SK-N-SH treated with all-trans-retinoic acid at 6 μM for 48 hours (cell line): ENCODE measurements at regions not wholly inside any gene's neighbourhood (a gene's known extent, or its start where the extent isn't known, plus 50 kb on each side); places are given as distances from the start of the nearest gene placed in this dataset.

Experiments
- ARNTL ChIP-seq: fragments of 450-650 bp; formaldehyde crosslinking; IDR thresholded peaks from 2 replicates; pipeline ENCODE4 v1.5.0; 2020; ENCODE audit warnings: low read depth, mild to moderate bottlenecking, moderate library complexity, borderline replicate concordance
- CSDC2 ChIP-seq: fragments of 250-450 bp; sonication (Bioruptor Pico); IDR thresholded peaks from 2 replicates; pipeline ENCODE4 v1.5.0; 2020; ENCODE audit warnings: mild to moderate bottlenecking, moderate library complexity
- ESRRG ChIP-seq: fragments of 250-450 bp; sonication (Bioruptor Pico); IDR thresholded peaks from 2 replicates; pipeline ENCODE4 v1.6.1; 2021; ENCODE audit warnings: mild to moderate bottlenecking
- GLIS3 ChIP-seq: fragments of 250-450 bp; sonication (Bioruptor Pico); IDR thresholded peaks from 2 replicates; pipeline ENCODE4 v1.5.0; 2020; ENCODE audit warnings: mild to moderate bottlenecking, moderate library complexity
- OSR1 ChIP-seq: fragments of 250-450 bp; sonication (Bioruptor Pico); IDR thresholded peaks from 2 replicates; pipeline ENCODE4 v1.8.0; 2022; ENCODE audit warnings: moderate library complexity, mild to moderate bottlenecking, inconsistent platforms
- ZC3H10 ChIP-seq: fragments of 250-450 bp; sonication (Bioruptor Pico); IDR thresholded peaks from 2 replicates; pipeline ENCODE4 v1.5.1; 2021; ENCODE audit warnings: mild to moderate bottlenecking, moderate library complexity
- ZFP30 ChIP-seq: fragments of 450-650 bp; formaldehyde crosslinking; IDR thresholded peaks from 2 replicates; pipeline ENCODE4 v1.5.0; 2022; ENCODE audit warnings: mild to moderate bottlenecking, moderate library complexity
- TF ChIP-seq, protein P1 (sequence below): fragments of 250-450 bp; sonication (Bioruptor Pico); IDR thresholded peaks from 2 replicates; pipeline ENCODE4 v1.8.0; 2021; ENCODE audit warnings: low read depth, mild to moderate bottlenecking, moderate library complexity, borderline replicate concordance
- TF ChIP-seq, protein P2 (sequence below): fragments of 250-450 bp; sonication (Bioruptor Pico); IDR thresholded peaks from 2 replicates; pipeline ENCODE4 v1.5.1; 2021; ENCODE audit warnings: mild to moderate bottlenecking, moderate library complexity
- TF ChIP-seq, protein P3 (sequence below): fragments of 250-450 bp; sonication (Bioruptor Pico); IDR thresholded peaks from 2 replicates; pipeline ENCODE4 v1.5.1; 2020; ENCODE audit warnings: low read depth, mild to moderate bottlenecking, moderate library complexity
- TF ChIP-seq, protein P4 (sequence below): fragments of 250-450 bp; sonication (Bioruptor Pico); IDR thresholded peaks from 2 replicates; pipeline ENCODE4 v1.5.0; 2020; ENCODE audit warnings: mild to moderate bottlenecking, moderate library complexity
- TF ChIP-seq, protein P5 (sequence below): fragments of 250-450 bp; sonication (Bioruptor Pico); IDR thresholded peaks from 2 replicates; pipeline ENCODE4 v1.8.0; 2020; ENCODE audit warnings: mild to moderate bottlenecking, moderate library complexity, borderline replicate concordance

DNA sequence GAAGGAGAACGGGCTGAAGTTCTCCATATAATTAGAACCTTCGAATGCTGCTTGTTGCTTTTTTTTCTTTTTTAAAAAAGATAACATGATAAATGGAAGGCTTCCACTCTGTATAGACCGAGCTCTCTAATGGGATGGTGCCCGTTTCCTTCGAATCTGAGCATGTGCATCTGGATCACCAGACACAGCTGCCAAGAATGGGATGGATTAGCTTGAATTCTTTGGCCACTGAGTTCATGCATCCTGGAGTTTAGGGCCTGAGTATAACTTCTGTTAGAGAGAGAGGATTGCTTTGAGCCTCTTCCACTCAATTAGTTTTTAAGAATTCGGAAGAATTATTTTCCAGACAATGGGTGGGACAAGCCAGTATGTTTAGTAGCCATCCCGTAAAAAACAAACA lies 93.7 kb upstream of the GDNF start:
- TF ChIP-seq, protein P1, sequence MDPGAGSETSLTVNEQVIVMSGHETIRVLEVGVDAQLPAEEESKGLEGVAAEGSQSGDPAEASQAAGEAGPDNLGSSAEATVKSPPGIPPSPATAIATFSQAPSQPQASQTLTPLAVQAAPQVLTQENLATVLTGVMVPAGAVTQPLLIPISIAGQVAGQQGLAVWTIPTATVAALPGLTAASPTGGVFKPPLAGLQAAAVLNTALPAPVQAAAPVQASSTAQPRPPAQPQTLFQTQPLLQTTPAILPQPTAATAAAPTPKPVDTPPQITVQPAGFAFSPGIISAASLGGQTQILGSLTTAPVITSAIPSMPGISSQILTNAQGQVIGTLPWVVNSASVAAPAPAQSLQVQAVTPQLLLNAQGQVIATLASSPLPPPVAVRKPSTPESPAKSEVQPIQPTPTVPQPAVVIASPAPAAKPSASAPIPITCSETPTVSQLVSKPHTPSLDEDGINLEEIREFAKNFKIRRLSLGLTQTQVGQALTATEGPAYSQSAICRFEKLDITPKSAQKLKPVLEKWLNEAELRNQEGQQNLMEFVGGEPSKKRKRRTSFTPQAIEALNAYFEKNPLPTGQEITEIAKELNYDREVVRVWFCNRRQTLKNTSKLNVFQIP (CRISPR knock-in tag): no peak
- TF ChIP-seq, protein P2, sequence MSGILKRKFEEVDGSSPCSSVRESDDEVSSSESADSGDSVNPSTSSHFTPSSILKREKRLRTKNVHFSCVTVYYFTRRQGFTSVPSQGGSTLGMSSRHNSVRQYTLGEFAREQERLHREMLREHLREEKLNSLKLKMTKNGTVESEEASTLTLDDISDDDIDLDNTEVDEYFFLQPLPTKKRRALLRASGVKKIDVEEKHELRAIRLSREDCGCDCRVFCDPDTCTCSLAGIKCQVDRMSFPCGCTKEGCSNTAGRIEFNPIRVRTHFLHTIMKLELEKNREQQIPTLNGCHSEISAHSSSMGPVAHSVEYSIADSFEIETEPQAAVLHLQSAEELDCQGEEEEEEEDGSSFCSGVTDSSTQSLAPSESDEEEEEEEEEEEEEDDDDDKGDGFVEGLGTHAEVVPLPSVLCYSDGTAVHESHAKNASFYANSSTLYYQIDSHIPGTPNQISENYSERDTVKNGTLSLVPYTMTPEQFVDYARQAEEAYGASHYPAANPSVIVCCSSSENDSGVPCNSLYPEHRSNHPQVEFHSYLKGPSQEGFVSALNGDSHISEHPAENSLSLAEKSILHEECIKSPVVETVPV: no peak
- TF ChIP-seq CSDC2 (no peak), ESRRG (CRISPR knock-in tag) (no peak), ZC3H10 (CRISPR knock-in tag) (no peak), GLIS3 (CRISPR knock-in tag) (no peak), OSR1 (CRISPR knock-in tag) (no peak), ZFP30 (CRISPR knock-in tag) (no peak), ARNTL (no peak)
- TF ChIP-seq, protein P3, sequence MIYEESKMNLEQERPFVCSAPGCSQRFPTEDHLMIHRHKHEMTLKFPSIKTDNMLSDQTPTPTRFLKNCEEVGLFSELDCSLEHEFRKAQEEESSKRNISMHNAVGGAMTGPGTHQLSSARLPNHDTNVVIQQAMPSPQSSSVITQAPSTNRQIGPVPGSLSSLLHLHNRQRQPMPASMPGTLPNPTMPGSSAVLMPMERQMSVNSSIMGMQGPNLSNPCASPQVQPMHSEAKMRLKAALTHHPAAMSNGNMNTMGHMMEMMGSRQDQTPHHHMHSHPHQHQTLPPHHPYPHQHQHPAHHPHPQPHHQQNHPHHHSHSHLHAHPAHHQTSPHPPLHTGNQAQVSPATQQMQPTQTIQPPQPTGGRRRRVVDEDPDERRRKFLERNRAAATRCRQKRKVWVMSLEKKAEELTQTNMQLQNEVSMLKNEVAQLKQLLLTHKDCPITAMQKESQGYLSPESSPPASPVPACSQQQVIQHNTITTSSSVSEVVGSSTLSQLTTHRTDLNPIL (CRISPR knock-in tag): no peak
- TF ChIP-seq, protein P4, sequence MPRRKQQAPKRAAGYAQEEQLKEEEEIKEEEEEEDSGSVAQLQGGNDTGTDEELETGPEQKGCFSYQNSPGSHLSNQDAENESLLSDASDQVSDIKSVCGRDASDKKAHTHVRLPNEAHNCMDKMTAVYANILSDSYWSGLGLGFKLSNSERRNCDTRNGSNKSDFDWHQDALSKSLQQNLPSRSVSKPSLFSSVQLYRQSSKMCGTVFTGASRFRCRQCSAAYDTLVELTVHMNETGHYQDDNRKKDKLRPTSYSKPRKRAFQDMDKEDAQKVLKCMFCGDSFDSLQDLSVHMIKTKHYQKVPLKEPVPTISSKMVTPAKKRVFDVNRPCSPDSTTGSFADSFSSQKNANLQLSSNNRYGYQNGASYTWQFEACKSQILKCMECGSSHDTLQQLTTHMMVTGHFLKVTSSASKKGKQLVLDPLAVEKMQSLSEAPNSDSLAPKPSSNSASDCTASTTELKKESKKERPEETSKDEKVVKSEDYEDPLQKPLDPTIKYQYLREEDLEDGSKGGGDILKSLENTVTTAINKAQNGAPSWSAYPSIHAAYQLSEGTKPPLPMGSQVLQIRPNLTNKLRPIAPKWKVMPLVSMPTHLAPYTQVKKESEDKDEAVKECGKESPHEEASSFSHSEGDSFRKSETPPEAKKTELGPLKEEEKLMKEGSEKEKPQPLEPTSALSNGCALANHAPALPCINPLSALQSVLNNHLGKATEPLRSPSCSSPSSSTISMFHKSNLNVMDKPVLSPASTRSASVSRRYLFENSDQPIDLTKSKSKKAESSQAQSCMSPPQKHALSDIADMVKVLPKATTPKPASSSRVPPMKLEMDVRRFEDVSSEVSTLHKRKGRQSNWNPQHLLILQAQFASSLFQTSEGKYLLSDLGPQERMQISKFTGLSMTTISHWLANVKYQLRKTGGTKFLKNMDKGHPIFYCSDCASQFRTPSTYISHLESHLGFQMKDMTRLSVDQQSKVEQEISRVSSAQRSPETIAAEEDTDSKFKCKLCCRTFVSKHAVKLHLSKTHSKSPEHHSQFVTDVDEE (CRISPR knock-in tag): no peak
- TF ChIP-seq, protein P5, sequence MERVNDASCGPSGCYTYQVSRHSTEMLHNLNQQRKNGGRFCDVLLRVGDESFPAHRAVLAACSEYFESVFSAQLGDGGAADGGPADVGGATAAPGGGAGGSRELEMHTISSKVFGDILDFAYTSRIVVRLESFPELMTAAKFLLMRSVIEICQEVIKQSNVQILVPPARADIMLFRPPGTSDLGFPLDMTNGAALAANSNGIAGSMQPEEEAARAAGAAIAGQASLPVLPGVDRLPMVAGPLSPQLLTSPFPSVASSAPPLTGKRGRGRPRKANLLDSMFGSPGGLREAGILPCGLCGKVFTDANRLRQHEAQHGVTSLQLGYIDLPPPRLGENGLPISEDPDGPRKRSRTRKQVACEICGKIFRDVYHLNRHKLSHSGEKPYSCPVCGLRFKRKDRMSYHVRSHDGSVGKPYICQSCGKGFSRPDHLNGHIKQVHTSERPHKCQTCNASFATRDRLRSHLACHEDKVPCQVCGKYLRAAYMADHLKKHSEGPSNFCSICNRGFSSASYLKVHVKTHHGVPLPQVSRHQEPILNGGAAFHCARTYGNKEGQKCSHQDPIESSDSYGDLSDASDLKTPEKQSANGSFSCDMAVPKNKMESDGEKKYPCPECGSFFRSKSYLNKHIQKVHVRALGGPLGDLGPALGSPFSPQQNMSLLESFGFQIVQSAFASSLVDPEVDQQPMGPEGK (CRISPR knock-in tag): no peak
